HL-60 (cell line): ENCODE measurements at regions not wholly inside any gene's neighbourhood (a gene's known extent, or its start where the extent isn't known, plus 50 kb on each side); places are given as distances from the start of the nearest gene placed in this dataset.
"Not testable (repeated sequence)": the region's sequence is repeated elsewhere in the genome, so short reads cannot be mapped to it uniquely, and the experiment has no call there.

Source experiments
- GABPA ChIP-seq: IDR thresholded peaks from 2 replicates; pipeline ENCODE4 v1.6.1; 2012; ENCODE audit warnings: low read depth
- TF ChIP-seq, protein P1 (sequence below): IDR thresholded peaks from one replicate; pipeline ENCODE4 v1.5.1; 2011; ENCODE audit warnings: low read length, control low read depth, inconsistent platforms; ENCODE audit not compliant: insufficient read depth

DNA sequence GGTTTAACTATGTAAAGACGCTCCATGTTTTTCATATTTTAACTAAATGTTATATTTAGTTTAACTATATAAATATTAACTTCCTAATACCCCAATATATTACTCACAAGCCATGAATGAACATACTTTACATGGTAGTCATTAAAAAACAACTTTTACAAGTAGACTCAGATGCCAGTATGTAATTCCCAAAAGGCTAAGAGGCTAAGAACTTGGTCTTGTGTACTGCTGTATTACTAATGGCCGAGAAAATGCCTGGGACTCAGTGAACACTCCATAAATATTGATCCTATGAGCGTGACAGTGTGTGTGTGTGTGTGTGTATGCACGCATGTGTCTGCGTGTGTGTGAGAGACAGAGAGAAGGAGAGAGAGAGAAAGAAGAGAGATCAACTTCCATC, 2342.0 kb upstream of the PCDH20 start:
- TF ChIP-seq, protein P1, sequence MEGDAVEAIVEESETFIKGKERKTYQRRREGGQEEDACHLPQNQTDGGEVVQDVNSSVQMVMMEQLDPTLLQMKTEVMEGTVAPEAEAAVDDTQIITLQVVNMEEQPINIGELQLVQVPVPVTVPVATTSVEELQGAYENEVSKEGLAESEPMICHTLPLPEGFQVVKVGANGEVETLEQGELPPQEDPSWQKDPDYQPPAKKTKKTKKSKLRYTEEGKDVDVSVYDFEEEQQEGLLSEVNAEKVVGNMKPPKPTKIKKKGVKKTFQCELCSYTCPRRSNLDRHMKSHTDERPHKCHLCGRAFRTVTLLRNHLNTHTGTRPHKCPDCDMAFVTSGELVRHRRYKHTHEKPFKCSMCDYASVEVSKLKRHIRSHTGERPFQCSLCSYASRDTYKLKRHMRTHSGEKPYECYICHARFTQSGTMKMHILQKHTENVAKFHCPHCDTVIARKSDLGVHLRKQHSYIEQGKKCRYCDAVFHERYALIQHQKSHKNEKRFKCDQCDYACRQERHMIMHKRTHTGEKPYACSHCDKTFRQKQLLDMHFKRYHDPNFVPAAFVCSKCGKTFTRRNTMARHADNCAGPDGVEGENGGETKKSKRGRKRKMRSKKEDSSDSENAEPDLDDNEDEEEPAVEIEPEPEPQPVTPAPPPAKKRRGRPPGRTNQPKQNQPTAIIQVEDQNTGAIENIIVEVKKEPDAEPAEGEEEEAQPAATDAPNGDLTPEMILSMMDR, result not testable (repeated sequence)
- not testable (repeated sequence) for TF ChIP-seq GABPA
